ENCODE measurements at regions not wholly inside any gene's neighbourhood (a gene's known extent, or its start where the extent isn't known, plus 50 kb on each side); places are given as distances from the start of the nearest gene placed in this dataset.

- TF ChIP-seq CREB3L1 (IDR thresholded peaks at IDR 0.05; ENCODE audit: borderline replicate concordance, low read depth) (no peak), U2AF1 (optimal IDR thresholded peaks at IDR 0.05; ENCODE audit: low read depth, low read length) (no peak), GTF2A2 (tag; IDR thresholded peaks at IDR 0.05) (no peak), CREB3 (tag; conservative IDR thresholded peaks at IDR 0.05; ENCODE audit: low read depth) (no peak)
- TF ChIP-seq, protein P1, sequence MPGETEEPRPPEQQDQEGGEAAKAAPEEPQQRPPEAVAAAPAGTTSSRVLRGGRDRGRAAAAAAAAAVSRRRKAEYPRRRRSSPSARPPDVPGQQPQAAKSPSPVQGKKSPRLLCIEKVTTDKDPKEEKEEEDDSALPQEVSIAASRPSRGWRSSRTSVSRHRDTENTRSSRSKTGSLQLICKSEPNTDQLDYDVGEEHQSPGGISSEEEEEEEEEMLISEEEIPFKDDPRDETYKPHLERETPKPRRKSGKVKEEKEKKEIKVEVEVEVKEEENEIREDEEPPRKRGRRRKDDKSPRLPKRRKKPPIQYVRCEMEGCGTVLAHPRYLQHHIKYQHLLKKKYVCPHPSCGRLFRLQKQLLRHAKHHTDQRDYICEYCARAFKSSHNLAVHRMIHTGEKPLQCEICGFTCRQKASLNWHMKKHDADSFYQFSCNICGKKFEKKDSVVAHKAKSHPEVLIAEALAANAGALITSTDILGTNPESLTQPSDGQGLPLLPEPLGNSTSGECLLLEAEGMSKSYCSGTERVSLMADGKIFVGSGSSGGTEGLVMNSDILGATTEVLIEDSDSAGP (CRISPR knock-in tag; IDR thresholded peaks at IDR 0.05), result no peak
- TF ChIP-seq, protein P2, sequence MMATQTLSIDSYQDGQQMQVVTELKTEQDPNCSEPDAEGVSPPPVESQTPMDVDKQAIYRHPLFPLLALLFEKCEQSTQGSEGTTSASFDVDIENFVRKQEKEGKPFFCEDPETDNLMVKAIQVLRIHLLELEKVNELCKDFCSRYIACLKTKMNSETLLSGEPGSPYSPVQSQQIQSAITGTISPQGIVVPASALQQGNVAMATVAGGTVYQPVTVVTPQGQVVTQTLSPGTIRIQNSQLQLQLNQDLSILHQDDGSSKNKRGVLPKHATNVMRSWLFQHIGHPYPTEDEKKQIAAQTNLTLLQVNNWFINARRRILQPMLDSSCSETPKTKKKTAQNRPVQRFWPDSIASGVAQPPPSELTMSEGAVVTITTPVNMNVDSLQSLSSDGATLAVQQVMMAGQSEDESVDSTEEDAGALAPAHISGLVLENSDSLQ (IDR thresholded peaks at IDR 0.05), result no peak
Observed at GRCh38 chr10:14422431-14422830, 91.7 kb upstream of the FRMD4A start (continued).

All from K562 (cell line).